DMS79 treated with DMSO at 0.1 percent for 48 hours (cell line): ENCODE measurements at regions not wholly inside any gene's neighbourhood (a gene's known extent, or its start where the extent isn't known, plus 50 kb on each side); places are given as distances from the start of the nearest gene placed in this dataset.

Experiments used
- DNase-seq: peaks from one replicate; lab custom pipeline; 2025; lab: John Stamatoyannopoulos, UW

- DNase-seq, result no peak
Observed at GRCh38 chr21:16642353-16642752, 870.5 kb upstream of the CXADR start.

GRCh38 chr21:16644685-16645084 lies 868.2 kb upstream of the CXADR start:
- no peak for DNase-seq

GRCh38 chr21:16650714-16651366 lies 862.0 kb upstream of the CXADR start:
- DNase-seq, result no peak

GRCh38 chr21:16651956-16652355 lies 860.9 kb upstream of the CXADR start:
- DNase-seq, result no peak

GRCh38 chr21:16663436-16663835 lies 849.4 kb upstream of the CXADR start:
- DNase-seq, result no peak

GRCh38 chr21:16667395-16667794 lies 845.4 kb upstream of the CXADR start:
- no peak for DNase-seq

GRCh38 chr21:16674949-16675348 lies 837.9 kb upstream of the CXADR start:
- no peak for DNase-seq

GRCh38 chr21:16676391-16676790 lies 836.5 kb upstream of the CXADR start:
- DNase-seq, result no peak

GRCh38 chr21:16678429-16679160 lies 834.2 kb upstream of the CXADR start:
- DNase-seq, result peak; percentile 88

GRCh38 chr21:16695074-16695473 lies 817.8 kb upstream of the CXADR start:
- DNase-seq, result no peak

GRCh38 chr21:16707274-16707673 lies 805.6 kb upstream of the CXADR start:
- DNase-seq, result no peak

GRCh38 chr21:16708101-16708835 lies 804.6 kb upstream of the CXADR start:
- DNase-seq, result no peak

GRCh38 chr21:16709866-16710550 lies 802.8 kb upstream of the CXADR start:
- no peak for DNase-seq

GRCh38 chr21:16711757-16712156 lies 801.1 kb upstream of the CXADR start:
- no peak for DNase-seq

- no peak for DNase-seq
Observed at GRCh38 chr21:16713331-16714117, 799.3 kb upstream of the CXADR start.

- no peak for DNase-seq
Observed at GRCh38 chr21:16740511-16740910, 772.3 kb upstream of the CXADR start.

GRCh38 chr21:16741141-16741665 lies 771.6 kb upstream of the CXADR start:
- DNase-seq, result no peak

- no peak for DNase-seq
Observed at GRCh38 chr21:16742131-16742641, 770.7 kb upstream of the CXADR start.

GRCh38 chr21:16742741-16743140 lies 770.1 kb upstream of the CXADR start:
- peak; percentile 46 for DNase-seq

GRCh38 chr21:16743317-16743716 lies 769.5 kb upstream of the CXADR start:
- no peak for DNase-seq

- DNase-seq, result no peak
Observed at GRCh38 chr21:16750926-16751325, 761.9 kb upstream of the CXADR start.
